Gastrocnemius medialis (tissue), 4 donors: ENCODE measurements at regions not wholly inside any gene's neighbourhood (a gene's known extent, or its start where the extent isn't known, plus 50 kb on each side); places are given as distances from the start of the nearest gene placed in this dataset.

Experiments used
- CTCF ChIP-seq, 5 experiments: fragments of 450-650 bp in 3 of 5; fragments of 200-600 bp in 2 of 5; sonication (generic) in 2 of 5; IDR thresholded peaks in 4 of 5; conservative IDR thresholded peaks in 1 of 5; 1 replicate in 4 of 5; 2 replicates in 1 of 5; pipeline ENCODE4 v1.5.1; 2016 to 2019; ENCODE audit warnings: antibody characterized with exemption in 5 of 5, mild to moderate bottlenecking in 3 of 5, moderate library complexity in 3 of 5
- POLR2A ChIP-seq, 2 donors: fragments of 450-650 bp; IDR thresholded peaks; one replicate each; pipeline ENCODE4 v1.6.1; 2017; ENCODE audit warnings: antibody characterized with exemption in 2 of 2, mild to moderate bottlenecking in 2 of 2, moderate library complexity in 2 of 2

GRCh38 chr11:119843877-119844276 is 114.9 kb upstream of the NECTIN1 start:
- no peak for TF ChIP-seq CTCF (IDR thresholded peaks at IDR 0.05 in 4 of 5, conservative IDR thresholded peaks at IDR 0.05 in 1 of 5)
- TF ChIP-seq POLR2A (IDR thresholded peaks at IDR 0.05) = no peak
